ENCODE measurements at regions not wholly inside any gene's neighbourhood (a gene's known extent, or its start where the extent isn't known, plus 50 kb on each side); places are given as distances from the start of the nearest gene placed in this dataset.

DNA sequence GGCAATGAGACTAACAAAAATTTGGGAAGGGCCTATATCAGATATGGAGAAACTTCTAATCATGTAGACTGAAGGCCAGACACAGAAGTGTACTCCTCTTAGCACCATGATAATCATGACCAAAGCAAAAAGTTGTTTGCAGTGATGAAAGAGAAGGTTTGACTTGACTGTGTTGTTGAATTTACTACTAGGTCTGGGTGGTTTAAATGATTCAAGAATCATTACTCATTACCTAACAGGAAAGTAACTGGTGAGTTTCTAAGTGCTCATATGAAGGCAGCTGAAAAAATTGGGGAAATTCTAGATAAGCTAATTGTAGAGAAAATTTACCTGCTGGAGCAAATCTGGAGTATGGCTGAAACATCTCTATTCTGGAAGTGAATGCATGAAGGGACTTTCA lies 451.5 kb upstream of the SORCS1 start:
- Histone ChIP-seq H3K9me3 (no peaks in the 10 kb centered on the region), H3K36me3 (ENCODE audit: low read depth, missing control alignments) (no peaks in the 10 kb centered on the region), H3K4me3 (no peak overlapping the region), H3K27ac (no peak overlapping the region), H3K4me1 (no peaks in the 10 kb centered on the region), H3K27me3 (no peaks in the 10 kb centered on the region)
- TF ChIP-seq, protein P1, sequence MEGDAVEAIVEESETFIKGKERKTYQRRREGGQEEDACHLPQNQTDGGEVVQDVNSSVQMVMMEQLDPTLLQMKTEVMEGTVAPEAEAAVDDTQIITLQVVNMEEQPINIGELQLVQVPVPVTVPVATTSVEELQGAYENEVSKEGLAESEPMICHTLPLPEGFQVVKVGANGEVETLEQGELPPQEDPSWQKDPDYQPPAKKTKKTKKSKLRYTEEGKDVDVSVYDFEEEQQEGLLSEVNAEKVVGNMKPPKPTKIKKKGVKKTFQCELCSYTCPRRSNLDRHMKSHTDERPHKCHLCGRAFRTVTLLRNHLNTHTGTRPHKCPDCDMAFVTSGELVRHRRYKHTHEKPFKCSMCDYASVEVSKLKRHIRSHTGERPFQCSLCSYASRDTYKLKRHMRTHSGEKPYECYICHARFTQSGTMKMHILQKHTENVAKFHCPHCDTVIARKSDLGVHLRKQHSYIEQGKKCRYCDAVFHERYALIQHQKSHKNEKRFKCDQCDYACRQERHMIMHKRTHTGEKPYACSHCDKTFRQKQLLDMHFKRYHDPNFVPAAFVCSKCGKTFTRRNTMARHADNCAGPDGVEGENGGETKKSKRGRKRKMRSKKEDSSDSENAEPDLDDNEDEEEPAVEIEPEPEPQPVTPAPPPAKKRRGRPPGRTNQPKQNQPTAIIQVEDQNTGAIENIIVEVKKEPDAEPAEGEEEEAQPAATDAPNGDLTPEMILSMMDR (IDR thresholded peaks at IDR 0.05), result no peak
- no peak for TF ChIP-seq POLR2A (IDR thresholded peaks at IDR 0.05)
- intact Hi-C loops (cut with DNase I; ENCODE audit: low total_unique reads), result no loop called here
- no peak for DNase-seq

DNA sequence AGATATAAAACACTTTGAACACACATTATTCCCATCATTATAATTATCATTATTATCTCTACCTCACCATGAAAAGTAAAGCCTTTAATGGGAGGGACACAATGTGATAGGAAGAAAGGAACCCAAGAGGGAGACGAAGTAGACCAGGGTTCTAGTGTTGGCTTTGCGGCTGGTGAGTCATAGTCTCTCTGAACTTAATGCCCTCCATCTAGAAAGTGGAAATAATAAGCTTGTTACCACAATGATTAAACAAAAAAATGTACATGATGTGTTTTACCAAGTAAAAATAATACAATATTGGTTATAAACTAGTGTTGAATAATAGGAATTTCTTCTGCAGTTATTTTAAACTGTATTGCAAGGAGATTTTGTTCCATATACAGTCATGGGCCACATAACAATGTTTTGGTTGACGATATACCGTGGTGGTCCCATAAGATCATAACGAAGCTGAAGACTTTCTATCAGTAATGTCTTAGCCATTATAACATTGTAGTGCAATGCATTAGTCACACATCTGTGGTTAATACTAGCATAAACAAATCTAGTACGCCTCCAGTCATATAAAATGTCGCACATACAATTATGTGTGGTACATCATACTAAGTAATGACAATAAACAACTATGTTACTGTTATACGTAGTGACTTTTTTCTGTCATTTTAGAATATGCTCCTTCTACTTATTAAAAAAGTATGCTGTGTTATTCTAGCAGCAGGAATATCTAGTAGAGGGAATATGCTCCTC lies 450.6 kb upstream of the SORCS1 start:
- no peaks in the 10 kb centered on the region for H3K27me3 ChIP-seq
- 84 to 86% methylated on average over 8 of the region's 8 CpGs for WGBS, 2 donors
- intact Hi-C loops (cut with DNase I; ENCODE audit: low total_unique reads), result no loop called here
- H3K4me3 ChIP-seq, result no peak overlapping the region
- no peak overlapping the region for H3K27ac ChIP-seq
- no peaks in the 10 kb centered on the region for H3K36me3 ChIP-seq (ENCODE audit: low read depth, missing control alignments)
- TF ChIP-seq, protein P1 (IDR thresholded peaks at IDR 0.05), result no peak
- no peak for TF ChIP-seq POLR2A (IDR thresholded peaks at IDR 0.05)
- no peak for DNase-seq
- no peaks in the 10 kb centered on the region for H3K4me1 ChIP-seq
- H3K9me3 ChIP-seq, result no peaks in the 10 kb centered on the region

DNA sequence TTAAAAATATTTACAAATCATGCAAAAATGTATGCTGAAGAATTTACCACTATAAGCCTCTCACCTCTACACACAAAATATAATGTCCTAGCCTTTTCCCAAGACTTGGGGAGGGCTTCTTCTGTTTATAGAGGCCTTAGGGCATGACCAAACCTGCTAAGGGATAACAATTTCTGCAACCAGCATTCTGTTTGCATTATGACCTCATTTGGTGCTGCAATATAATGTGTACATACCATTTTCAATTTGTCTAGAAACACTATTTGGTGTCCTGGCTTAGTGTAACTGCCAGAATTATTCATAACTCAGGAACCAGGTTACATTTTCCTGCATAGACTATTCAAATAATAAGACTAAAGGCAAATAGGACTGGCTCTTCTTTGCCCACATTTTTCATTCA lies 446.6 kb upstream of the SORCS1 start:
- Histone ChIP-seq H3K27me3 (no peaks in the 10 kb centered on the region), H3K4me1 (no peaks in the 10 kb centered on the region), H3K4me3 (no peak overlapping the region), H3K36me3 (ENCODE audit: low read depth, missing control alignments) (no peaks in the 10 kb centered on the region), H3K9me3 (no peaks in the 10 kb centered on the region), H3K27ac (no peak overlapping the region)
- DNase-seq, result no peak
- intact Hi-C loops (cut with DNase I; ENCODE audit: low total_unique reads), result no loop called here
- TF ChIP-seq POLR2A (IDR thresholded peaks at IDR 0.05), result no peak
- TF ChIP-seq, protein P1 (IDR thresholded peaks at IDR 0.05), result no peak

DNA sequence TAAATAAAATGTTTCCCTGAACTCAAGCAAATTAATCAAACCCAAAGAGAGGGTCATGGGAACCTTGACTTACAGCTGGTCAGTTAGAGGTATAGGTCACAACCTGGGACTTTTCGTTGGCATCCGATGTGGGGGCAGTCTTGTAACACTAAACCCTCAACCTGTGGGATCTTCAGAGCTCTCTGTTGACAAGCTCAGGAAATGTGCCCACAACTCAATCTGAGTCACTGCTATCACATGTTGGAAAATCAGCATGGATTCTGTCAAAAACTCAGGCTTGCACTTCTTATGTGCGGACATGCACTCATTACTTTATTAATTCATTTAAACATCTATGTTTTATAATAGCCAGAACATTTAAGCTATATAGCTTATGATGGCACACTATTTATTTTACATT lies 424.6 kb upstream of the SORCS1 start:
- H3K27me3 ChIP-seq, result no peaks in the 10 kb centered on the region
- H3K36me3 ChIP-seq (ENCODE audit: low read depth, missing control alignments), result no peaks in the 10 kb centered on the region
- H3K4me1 ChIP-seq, result no peaks in the 10 kb centered on the region
- no peaks in the 10 kb centered on the region for H3K9me3 ChIP-seq
- H3K4me3 ChIP-seq, result no peak overlapping the region
- H3K27ac ChIP-seq, result no peak overlapping the region
- TF ChIP-seq, protein P1 (IDR thresholded peaks at IDR 0.05), result no peak
- intact Hi-C loops (cut with DNase I; ENCODE audit: low total_unique reads), result no loop called here
- no peak for DNase-seq
- WGBS, 2 donors, result 93 to 96% methylated on average over 3 of the region's 3 CpGs

DNA sequence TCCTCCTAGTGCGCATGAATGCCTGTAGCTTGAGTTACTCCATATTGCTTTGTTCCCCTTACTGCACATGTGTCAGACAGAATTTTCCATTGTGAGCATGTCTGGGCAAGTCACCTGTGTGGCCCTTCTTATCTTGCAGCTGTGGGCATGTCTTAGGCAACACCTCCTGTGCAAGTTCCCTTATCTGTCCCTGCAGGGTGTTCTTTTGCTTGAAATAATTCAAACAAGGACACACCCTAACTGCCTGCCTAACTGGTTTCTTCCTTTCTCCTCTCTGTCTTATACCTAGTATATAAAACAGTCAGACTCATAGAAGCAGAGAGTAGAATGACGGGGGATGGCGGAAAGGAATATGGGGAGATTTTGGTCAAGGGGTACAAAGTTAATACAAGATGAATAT lies 421.1 kb upstream of the SORCS1 start:
- no peaks in the 10 kb centered on the region for H3K27me3 ChIP-seq
- DNase-seq, result no peak
- no peak overlapping the region for H3K27ac ChIP-seq
- no peaks in the 10 kb centered on the region for H3K4me1 ChIP-seq
- no peak for TF ChIP-seq POLR2A (IDR thresholded peaks at IDR 0.05)
- TF ChIP-seq, protein P1 (IDR thresholded peaks at IDR 0.05), result no peak
- H3K4me3 ChIP-seq, result no peak overlapping the region
- 93 to 100% methylated on average over 3 of the region's 3 CpGs for WGBS, 2 donors
- intact Hi-C loops (cut with DNase I; ENCODE audit: low total_unique reads), result no loop called here
- H3K9me3 ChIP-seq, result no peaks in the 10 kb centered on the region
- H3K36me3 ChIP-seq (ENCODE audit: low read depth, missing control alignments), result no peaks in the 10 kb centered on the region

All from testis (tissue), 2 donors.